Gastroesophageal sphincter (tissue), 4 donors: ENCODE measurements at regions not wholly inside any gene's neighbourhood (a gene's known extent, or its start where the extent isn't known, plus 50 kb on each side); places are given as distances from the start of the nearest gene placed in this dataset.

Experiments
- ATAC-seq: fragments of 150-250 bp; one replicate; pipeline ENCODE4 v1.9.1; 2016; ENCODE audit warnings: mild to moderate bottlenecking, moderate library complexity
- H3K27ac ChIP-seq, 4 donors: fragments of 200-600 bp; sonication (generic) in 3 of 4; 1 replicate in 3 of 4; 2 replicates in 1 of 4; pipeline ENCODE4 v1.5.1; 2016 to 2019
- H3K27me3 ChIP-seq: fragments of 200-600 bp; sonication (generic); one replicate; pipeline ENCODE4 v1.5.1; 2019
- H3K36me3 ChIP-seq, 2 donors: fragments of 200-600 bp; sonication (generic); one replicate each; pipeline ENCODE4 v1.5.1; 2019; ENCODE audit warnings: control low read depth in 1 of 2
- H3K4me1 ChIP-seq, 3 donors: fragments of 200-600 bp; sonication (generic); 1 replicate in 2 of 3; 2 replicates in 1 of 3; pipeline ENCODE4 v1.5.1; 2016 to 2019; ENCODE audit warnings: control low read depth in 2 of 3
- H3K4me3 ChIP-seq, 2 donors: fragments of 200-600 bp; sonication (generic); one replicate each; pipeline ENCODE4 v1.5.1; 2019; ENCODE audit warnings: mild to moderate bottlenecking in 1 of 2, moderate library complexity in 1 of 2
- H3K9me3 ChIP-seq, 3 donors: fragments of 200-600 bp; sonication (generic); one replicate each; pipeline ENCODE4 v1.5.1; 2017 to 2019; ENCODE audit warnings: control low read depth in 2 of 3
- EP300 ChIP-seq: sonication (generic); formaldehyde crosslinking; IDR thresholded peaks from one replicate; pipeline ENCODE4 v1.6.1; 2017; ENCODE audit warnings: antibody characterized with exemption, mild to moderate bottlenecking
- POLR2A ChIP-seq, 2 donors: fragments of 450-650 bp; IDR thresholded peaks; one replicate each; pipeline ENCODE4 v1.6.1; 2017; ENCODE audit warnings: antibody characterized with exemption in 2 of 2, mild to moderate bottlenecking in 2 of 2, moderate library complexity in 1 of 2
- POLR2AphosphoS5 ChIP-seq: sonication (generic); formaldehyde crosslinking; IDR thresholded peaks from one replicate; pipeline ENCODE4 v1.6.1; 2017; ENCODE audit warnings: antibody characterized with exemption
- WGBS, 2 donors: methylation state at CpG; one replicate each; pipeline ENCODE4 v1.1.5; 2018; ENCODE audit warnings: low coverage in 1 of 2; 5-methylcytosine and 5-hydroxymethylcytosine counted together
- TF ChIP-seq, protein P1 (sequence below), 4 experiments: fragments of 200-600 bp in 2 of 4; fragments of 450-650 bp in 2 of 4; sonication (generic) in 1 of 4; IDR thresholded peaks; one replicate each; pipeline ENCODE4 v1.5.1; 2017 to 2019; ENCODE audit warnings: antibody characterized with exemption in 4 of 4, mild to moderate bottlenecking in 2 of 4, moderate library complexity in 2 of 4

DNA sequence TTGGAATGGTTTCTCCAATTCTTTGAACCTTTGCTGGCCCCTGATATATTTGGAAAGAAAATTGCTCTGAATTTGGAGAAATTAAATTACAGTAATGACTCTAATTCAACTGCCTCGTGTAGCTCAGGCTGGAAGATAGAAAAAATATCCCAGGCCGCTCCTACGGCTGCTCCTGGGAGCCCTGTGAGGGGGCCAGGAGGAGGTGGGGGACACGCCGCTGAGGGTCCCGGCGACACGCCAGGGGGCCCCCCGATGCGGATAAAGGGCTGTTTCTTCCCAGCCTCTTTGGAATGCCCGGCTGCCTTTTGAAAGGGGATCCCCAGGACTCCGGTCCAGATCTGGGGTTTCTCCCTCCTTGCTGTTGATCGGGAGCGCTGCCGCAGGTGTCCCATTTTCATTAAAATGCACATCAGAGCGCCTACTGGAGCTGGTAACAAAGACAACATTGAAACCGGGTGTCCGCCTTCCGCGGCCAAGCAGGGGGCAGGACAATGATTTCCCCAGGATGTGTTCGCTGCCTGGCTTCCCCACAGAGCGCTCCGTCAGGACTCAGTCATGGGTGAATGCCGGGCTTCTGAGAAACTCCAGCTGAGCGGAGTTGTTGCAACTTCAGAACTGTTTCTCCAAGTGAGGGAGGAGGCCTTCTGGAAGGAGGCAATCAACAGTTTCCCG, 200.1 kb upstream of the KBTBD8 start:
- WGBS, 2 donors, result 17% methylated on average over 1 of the region's 26 CpGs; no CpG with 5 or more reads in 1 of the 2 donors
- Histone ChIP-seq H3K27ac (peak overlapping the region in 1 of 4 donors; percentile 12), H3K4me1 (peaks cover 0 to 6% (median 0%) of the 10 kb centered on the region in 3 donors), H3K9me3 (no peaks in the 10 kb centered on the region), H3K36me3 (no peaks in the 10 kb centered on the region), H3K4me3 (peak overlapping the region in 1 of 2 donors; percentile 29), H3K27me3 (no peaks in the 10 kb centered on the region)
- TF ChIP-seq, protein P1, sequence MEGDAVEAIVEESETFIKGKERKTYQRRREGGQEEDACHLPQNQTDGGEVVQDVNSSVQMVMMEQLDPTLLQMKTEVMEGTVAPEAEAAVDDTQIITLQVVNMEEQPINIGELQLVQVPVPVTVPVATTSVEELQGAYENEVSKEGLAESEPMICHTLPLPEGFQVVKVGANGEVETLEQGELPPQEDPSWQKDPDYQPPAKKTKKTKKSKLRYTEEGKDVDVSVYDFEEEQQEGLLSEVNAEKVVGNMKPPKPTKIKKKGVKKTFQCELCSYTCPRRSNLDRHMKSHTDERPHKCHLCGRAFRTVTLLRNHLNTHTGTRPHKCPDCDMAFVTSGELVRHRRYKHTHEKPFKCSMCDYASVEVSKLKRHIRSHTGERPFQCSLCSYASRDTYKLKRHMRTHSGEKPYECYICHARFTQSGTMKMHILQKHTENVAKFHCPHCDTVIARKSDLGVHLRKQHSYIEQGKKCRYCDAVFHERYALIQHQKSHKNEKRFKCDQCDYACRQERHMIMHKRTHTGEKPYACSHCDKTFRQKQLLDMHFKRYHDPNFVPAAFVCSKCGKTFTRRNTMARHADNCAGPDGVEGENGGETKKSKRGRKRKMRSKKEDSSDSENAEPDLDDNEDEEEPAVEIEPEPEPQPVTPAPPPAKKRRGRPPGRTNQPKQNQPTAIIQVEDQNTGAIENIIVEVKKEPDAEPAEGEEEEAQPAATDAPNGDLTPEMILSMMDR (IDR thresholded peaks at IDR 0.05), result peak in 1 of 4 experiments; percentile 10
- TF ChIP-seq EP300, result no peak
- ATAC-seq, result peak; percentile 84

DNA sequence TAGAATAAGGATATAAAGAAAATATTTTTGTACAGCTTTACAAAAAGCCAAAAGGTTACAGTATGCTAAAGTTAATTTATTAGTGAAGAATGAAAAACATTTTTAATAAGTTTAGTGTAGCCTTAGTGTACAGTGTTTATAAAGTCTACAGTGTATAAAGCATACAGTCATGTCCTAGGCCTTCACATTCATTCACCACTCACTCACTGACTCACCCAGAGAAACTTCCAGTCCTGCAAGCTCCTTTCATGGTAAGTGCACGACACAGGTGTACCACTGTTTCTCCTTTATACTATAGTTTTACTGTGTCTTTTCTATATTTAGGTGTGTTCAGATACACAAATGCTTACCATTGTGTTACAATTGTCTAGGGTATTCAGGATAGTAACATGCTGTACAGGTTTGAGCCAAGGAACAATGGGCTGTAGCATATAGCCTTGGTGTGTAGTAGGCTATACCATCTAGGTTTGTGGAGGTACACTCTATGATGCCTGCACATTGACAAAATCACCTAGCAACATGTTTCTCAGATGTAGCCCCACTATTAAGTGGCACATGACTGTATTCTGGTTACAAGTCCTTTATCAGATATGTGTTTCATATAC, 197.1 kb upstream of the KBTBD8 start:
- WGBS, 2 donors, result 43 to 88% methylated on average over 1 of the region's 1 CpG
- TF ChIP-seq EP300 (no peak), POLR2A (IDR thresholded peaks at IDR 0.05) (no peak), POLR2AphosphoS5 (no peak)
- TF ChIP-seq, protein P1 (IDR thresholded peaks at IDR 0.05), result no peak
- no peak for ATAC-seq
- Histone ChIP-seq H3K4me1 (peaks cover 0 to 23% (median 3%) of the 10 kb centered on the region in 3 donors), H3K27me3 (no peaks in the 10 kb centered on the region), H3K9me3 (no peaks in the 10 kb centered on the region), H3K4me3 (no peak overlapping the region), H3K27ac (no peak overlapping the region), H3K36me3 (no peaks in the 10 kb centered on the region)

DNA sequence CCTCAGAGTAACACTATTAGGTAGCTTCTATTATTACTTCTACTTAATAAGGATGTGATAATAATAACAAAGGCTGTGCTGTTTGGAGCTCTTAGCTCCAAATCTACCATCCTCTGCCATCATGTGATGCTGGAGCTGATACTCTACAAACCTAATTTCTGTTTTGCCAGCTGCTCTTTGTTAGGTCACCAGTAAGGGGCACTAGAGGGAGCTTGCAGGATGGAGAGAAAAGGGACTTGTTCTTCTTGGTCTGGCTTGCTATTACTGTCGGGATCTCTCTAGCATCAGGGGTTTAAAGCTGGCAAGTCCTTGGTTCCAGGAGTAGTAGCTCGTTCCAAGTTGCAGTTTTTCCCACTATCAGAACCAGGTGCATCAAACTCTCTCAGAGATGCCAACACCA, 194.9 kb upstream of the KBTBD8 start:
- H3K4me1 ChIP-seq, result peaks cover 0 to 19% (median 3%) of the 10 kb centered on the region in 3 donors
- H3K36me3 ChIP-seq, result no peaks in the 10 kb centered on the region
- no peak for ATAC-seq
- TF ChIP-seq POLR2AphosphoS5 (no peak), EP300 (no peak), POLR2A (IDR thresholded peaks at IDR 0.05) (no peak)
- TF ChIP-seq, protein P1 (IDR thresholded peaks at IDR 0.05), result no peak
- 56 to 80% methylated on average over 1 to 2 of the region's 2 CpGs for WGBS, 2 donors
- H3K27ac ChIP-seq, result peak overlapping the region in 2 of 4 donors; percentile 34 to 60
- no peaks in the 10 kb centered on the region for H3K9me3 ChIP-seq
- no peak overlapping the region for H3K4me3 ChIP-seq
- no peaks in the 10 kb centered on the region for H3K27me3 ChIP-seq

DNA sequence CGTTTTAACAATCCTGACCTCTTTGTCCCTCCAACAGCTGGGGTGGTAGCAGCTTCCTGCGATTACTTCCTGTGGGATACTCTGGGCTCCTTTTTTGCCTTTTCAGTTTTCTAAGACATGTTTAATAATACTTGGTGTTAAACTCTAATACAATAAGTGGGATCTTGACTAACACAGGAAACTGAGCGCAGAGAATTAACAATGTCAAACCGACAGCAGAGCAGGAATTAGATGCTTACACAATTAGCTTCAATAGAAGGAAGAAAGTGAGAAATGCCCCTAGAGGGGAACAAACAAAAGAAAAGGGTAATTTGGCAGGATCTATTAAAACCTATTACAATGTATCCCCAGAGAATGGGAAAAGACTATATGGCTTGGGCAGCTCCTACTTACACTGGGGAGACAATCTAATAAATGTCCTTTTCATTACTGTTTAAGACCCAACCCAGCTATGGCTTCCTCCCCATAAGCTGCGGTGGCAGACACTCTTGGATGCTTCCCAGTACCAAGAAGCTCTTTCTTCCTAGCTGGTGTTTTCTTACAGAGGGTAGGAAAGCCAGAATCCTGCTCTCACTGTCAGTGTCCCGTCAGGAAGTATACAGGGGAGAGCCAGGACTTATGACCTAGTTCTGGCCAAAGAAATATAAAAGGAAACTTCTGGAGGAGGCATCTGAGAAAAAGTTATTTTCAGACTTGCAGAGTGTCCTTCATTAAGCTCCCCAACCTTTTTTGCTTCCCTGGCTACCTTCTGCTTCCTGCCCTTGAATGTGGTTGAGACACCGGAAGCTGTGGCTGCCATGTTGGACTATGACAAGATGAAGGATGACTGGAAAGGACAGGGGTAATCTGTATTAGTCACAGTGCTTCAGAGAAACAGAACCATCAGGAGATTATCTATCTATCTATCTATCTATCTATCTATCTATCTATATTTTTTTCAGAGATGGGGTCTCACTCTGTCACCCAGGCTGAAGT, 194.1 kb upstream of the KBTBD8 start:
- 30 to 35% methylated on average over 2 to 7 of the region's 7 CpGs for WGBS, 2 donors
- no peaks in the 10 kb centered on the region for H3K27me3 ChIP-seq
- H3K27ac ChIP-seq, result peak overlapping the region in 3 of 4 donors; percentile 34 to 71 (median 60)
- H3K4me1 ChIP-seq, result peaks cover 0 to 21% (median 3%) of the 10 kb centered on the region in 3 donors
- no peaks in the 10 kb centered on the region for H3K9me3 ChIP-seq
- H3K36me3 ChIP-seq, result no peaks in the 10 kb centered on the region
- ATAC-seq, result no peak
- TF ChIP-seq, protein P1 (IDR thresholded peaks at IDR 0.05), result peak in 1 of 4 experiments; percentile 6
- TF ChIP-seq POLR2AphosphoS5 (no peak), EP300 (no peak)
- no peak overlapping the region for H3K4me3 ChIP-seq
